HG02571 (cell line): ENCODE measurements at regions not wholly inside any gene's neighbourhood (a gene's known extent, or its start where the extent isn't known, plus 50 kb on each side); places are given as distances from the start of the nearest gene placed in this dataset.

ENCODE experiments used
- ATAC-seq: cut with Tn5 transposase; IDR thresholded peaks from one replicate; pipeline ENCODE4 v1.9.1; 2021; ENCODE audit warnings: mild to moderate bottlenecking, moderate library complexity; ENCODE audit not compliant: unreplicated experiment

- ATAC-seq: no peak
Measured at GRCh38 chr17:15893658-15894024, 51.3 kb upstream of the ADORA2B start.

DNA sequence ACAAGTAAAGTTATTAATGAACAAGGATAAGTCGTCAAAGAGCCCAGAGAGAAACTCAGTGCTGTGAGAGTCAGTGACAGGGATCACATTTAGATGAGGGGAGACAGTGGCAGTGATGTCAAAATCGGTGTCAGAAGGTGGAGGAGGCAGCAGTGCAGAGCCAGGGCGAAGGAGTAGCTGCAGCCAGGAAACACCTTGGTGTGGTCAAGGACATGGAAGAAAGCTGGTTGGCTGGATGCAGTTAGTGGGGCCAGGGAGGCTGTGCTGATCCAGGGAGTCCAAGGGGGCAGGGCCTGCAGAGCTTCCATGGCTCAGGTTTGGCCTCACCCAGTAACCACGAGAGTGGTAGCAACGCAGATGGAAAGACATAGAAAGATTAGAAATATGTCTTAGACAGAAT, 50.7 kb upstream of the ADORA2B start:
- no peak for ATAC-seq

- ATAC-seq: no peak
Measured at GRCh38 chr17:15894913-15895658, 49.8 kb upstream of the ADORA2B start.
